Liver (tissue), 8 donors: ENCODE measurements at regions not wholly inside any gene's neighbourhood (a gene's known extent, or its start where the extent isn't known, plus 50 kb on each side); places are given as distances from the start of the nearest gene placed in this dataset.

Experiments used
- DNase-seq: peaks from one replicate; pipeline ENCODE4 v3.0.0-alpha.2; 2017; ENCODE audit warnings: low spot score
- H3K27ac ChIP-seq, 2 donors: one replicate each; pipeline ENCODE4 v1.7.0; 2013; ENCODE audit warnings: inconsistent platforms in 2 of 2, low read length in 2 of 2, control low read depth in 1 of 2, low read depth in 1 of 2, mild to moderate bottlenecking in 1 of 2
- H3K27me3 ChIP-seq, 4 donors: one replicate each; pipeline versions ENCODE4 v1.6.1 to v1.7.0; 2013; ENCODE audit warnings: low read length in 3 of 4, inconsistent platforms in 1 of 4, mild to moderate bottlenecking in 1 of 4, moderate library complexity in 1 of 4; ENCODE audit not compliant: control insufficient read depth in 4 of 4, insufficient read depth in 4 of 4
- H3K36me3 ChIP-seq, 4 donors: one replicate each; pipeline versions ENCODE4 v1.6.1 to v1.7.0; 2013; ENCODE audit warnings: low read length in 3 of 4, mild to moderate bottlenecking in 3 of 4, low read depth in 1 of 4, moderate library complexity in 1 of 4; ENCODE audit not compliant: control insufficient read depth in 4 of 4, insufficient read depth in 3 of 4
- H3K4me1 ChIP-seq, 4 donors: one replicate each; pipeline versions ENCODE4 v1.6.1 to v1.7.0; 2013; ENCODE audit warnings: low read length in 3 of 4, mild to moderate bottlenecking in 3 of 4, moderate library complexity in 1 of 4; ENCODE audit not compliant: control insufficient read depth in 4 of 4, insufficient read depth in 4 of 4
- H3K4me3 ChIP-seq, 3 donors: one replicate each; pipeline versions ENCODE4 v1.6.1 to v1.7.0; 2013; ENCODE audit warnings: low read length in 3 of 3, control low read depth in 1 of 3, low read depth in 1 of 3, mild to moderate bottlenecking in 1 of 3
- H3K9ac ChIP-seq, 2 donors: one replicate each; pipeline ENCODE4 v1.7.0; 2013; ENCODE audit warnings: low read length in 2 of 2, mild to moderate bottlenecking in 2 of 2, moderate library complexity in 2 of 2, control low read depth in 1 of 2, low read depth in 1 of 2
- H3K9me3 ChIP-seq, 4 donors: one replicate each; pipeline versions ENCODE4 v1.6.1 to v1.7.0; 2013; ENCODE audit warnings: low read length in 3 of 4; ENCODE audit not compliant: control insufficient read depth in 4 of 4
- EGR1 ChIP-seq, 2 donors: IDR thresholded peaks; 2 replicates each; pipeline ENCODE4 v1.6.1; 2016 to 2018; ENCODE audit warnings: antibody characterized with exemption in 2 of 2, low read depth in 2 of 2
- FOXA2 ChIP-seq: IDR thresholded peaks from 2 replicates; pipeline ENCODE4 v1.6.1; 2016; ENCODE audit warnings: antibody characterized with exemption
- MAX ChIP-seq: IDR thresholded peaks from 2 replicates; pipeline ENCODE4 v1.6.1; 2016; ENCODE audit warnings: antibody characterized with exemption
- NR2F2 ChIP-seq: IDR thresholded peaks from 2 replicates; pipeline ENCODE4 v1.6.1; 2016; ENCODE audit warnings: antibody characterized with exemption
- RAD21 ChIP-seq, 2 donors: IDR thresholded peaks; 2 replicates each; pipeline ENCODE4 v1.6.1; 2016; ENCODE audit warnings: antibody characterized with exemption in 2 of 2, mild to moderate bottlenecking in 2 of 2
- REST ChIP-seq: IDR thresholded peaks from 2 replicates; pipeline ENCODE4 v1.6.1; 2016; ENCODE audit warnings: antibody characterized with exemption, mild to moderate bottlenecking
- RXRA ChIP-seq, 2 donors: IDR thresholded peaks; 2 replicates each; pipeline ENCODE4 v1.6.1; 2017 to 2018; ENCODE audit warnings: antibody characterized with exemption in 2 of 2, mild to moderate bottlenecking in 1 of 2
- SP1 ChIP-seq: IDR thresholded peaks from 2 replicates; pipeline ENCODE4 v1.6.1; 2018; ENCODE audit warnings: antibody characterized with exemption, mild to moderate bottlenecking
- YY1 ChIP-seq: IDR thresholded peaks from 2 replicates; pipeline ENCODE4 v1.6.1; 2016; ENCODE audit warnings: antibody characterized with exemption, mild to moderate bottlenecking
- WGBS: extraction: QIAGEN DNeasy Blood & Tissue Kit; methylation state at CpG from one replicate; pipeline ENCODE4 v1.1.7; 2013; 5-methylcytosine and 5-hydroxymethylcytosine counted together
- TF ChIP-seq, protein P1 (sequence below): fragments of 150-350 bp; IDR thresholded peaks from 2 replicates; pipeline ENCODE4 v1.5.1; 2017; ENCODE audit warnings: improper control_type of control experiment, low read depth, low read length; ENCODE audit not compliant: missing input control
- TF ChIP-seq, protein P2 (sequence below): IDR thresholded peaks from 2 replicates; pipeline ENCODE4 v1.6.1; 2016; ENCODE audit warnings: antibody characterized with exemption
- donor health status: healthy.
- donor health status: healthy.
- donor health status: healthy.
- donor health status: healthy.
- donor health status: healthy.

DNA sequence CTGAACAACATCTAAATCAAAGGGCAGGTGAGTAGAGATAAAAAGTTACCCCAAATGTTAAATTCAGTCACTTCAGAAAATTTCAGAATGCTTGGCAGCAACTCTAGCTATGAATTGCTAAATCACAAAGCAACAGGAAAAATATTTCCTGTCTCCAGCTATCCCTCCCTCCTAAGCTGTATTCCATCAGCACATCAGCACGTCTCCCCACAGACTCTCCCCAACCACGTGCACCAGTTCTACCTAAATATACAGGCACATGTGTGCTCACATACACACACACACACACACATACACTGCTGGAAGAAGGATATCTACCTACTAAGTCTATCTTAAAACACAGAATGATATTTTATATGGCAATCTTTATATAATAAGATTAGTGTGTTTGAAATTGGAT, 177.1 kb upstream of the ARHGEF26 start:
- Histone ChIP-seq H3K9ac (no peak overlapping the region), H3K27me3 (peaks cover 0 to 7% (median 1%) of the 10 kb centered on the region in 4 donors), H3K36me3 (no peaks in the 10 kb centered on the region), H3K4me1 (no peaks in the 10 kb centered on the region), H3K9me3 (peaks cover 0 to 2% (median 0%) of the 10 kb centered on the region in 4 donors), H3K27ac (no peak overlapping the region), H3K4me3 (no peak overlapping the region)
- no peak for DNase-seq
- TF ChIP-seq, protein P1, sequence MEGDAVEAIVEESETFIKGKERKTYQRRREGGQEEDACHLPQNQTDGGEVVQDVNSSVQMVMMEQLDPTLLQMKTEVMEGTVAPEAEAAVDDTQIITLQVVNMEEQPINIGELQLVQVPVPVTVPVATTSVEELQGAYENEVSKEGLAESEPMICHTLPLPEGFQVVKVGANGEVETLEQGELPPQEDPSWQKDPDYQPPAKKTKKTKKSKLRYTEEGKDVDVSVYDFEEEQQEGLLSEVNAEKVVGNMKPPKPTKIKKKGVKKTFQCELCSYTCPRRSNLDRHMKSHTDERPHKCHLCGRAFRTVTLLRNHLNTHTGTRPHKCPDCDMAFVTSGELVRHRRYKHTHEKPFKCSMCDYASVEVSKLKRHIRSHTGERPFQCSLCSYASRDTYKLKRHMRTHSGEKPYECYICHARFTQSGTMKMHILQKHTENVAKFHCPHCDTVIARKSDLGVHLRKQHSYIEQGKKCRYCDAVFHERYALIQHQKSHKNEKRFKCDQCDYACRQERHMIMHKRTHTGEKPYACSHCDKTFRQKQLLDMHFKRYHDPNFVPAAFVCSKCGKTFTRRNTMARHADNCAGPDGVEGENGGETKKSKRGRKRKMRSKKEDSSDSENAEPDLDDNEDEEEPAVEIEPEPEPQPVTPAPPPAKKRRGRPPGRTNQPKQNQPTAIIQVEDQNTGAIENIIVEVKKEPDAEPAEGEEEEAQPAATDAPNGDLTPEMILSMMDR = no peak
- TF ChIP-seq, protein P2, sequence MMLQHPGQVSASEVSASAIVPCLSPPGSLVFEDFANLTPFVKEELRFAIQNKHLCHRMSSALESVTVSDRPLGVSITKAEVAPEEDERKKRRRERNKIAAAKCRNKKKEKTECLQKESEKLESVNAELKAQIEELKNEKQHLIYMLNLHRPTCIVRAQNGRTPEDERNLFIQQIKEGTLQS = no peak
- TF ChIP-seq RXRA (IDR thresholded peaks at IDR 0.05) = no peak
- no peak for TF ChIP-seq NR2F2
- WGBS = 65% methylated on average over 2 of the region's 2 CpGs

DNA sequence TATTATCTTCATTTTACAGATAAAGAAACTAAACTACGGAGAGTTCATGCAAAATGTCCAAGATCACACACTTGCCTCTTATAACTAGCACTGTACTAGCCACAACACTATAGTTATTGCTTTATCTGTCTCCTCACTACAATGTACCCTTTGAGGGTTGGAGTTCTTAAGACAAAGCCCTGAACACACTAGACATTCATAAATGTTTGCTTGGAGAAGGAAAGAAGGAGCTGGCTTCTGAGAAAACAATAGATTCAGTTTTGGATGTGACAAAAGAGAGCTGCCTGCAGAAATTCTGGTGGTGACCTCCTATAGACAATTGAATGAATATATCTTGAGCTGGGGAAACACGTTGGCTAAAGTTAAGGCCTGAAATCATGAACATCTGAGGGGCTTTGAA, 169.9 kb upstream of the ARHGEF26 start:
- peaks cover 0 to 2% (median 0%) of the 10 kb centered on the region in 4 donors for H3K9me3 ChIP-seq
- DNase-seq = no peak
- 62% methylated on average over 2 of the region's 2 CpGs for WGBS
- H3K27ac ChIP-seq = no peak overlapping the region
- peaks cover 0 to 4% (median 1%) of the 10 kb centered on the region in 4 donors for H3K27me3 ChIP-seq
- no peak overlapping the region for H3K9ac ChIP-seq
- H3K4me3 ChIP-seq = no peak overlapping the region
- no peaks in the 10 kb centered on the region for H3K4me1 ChIP-seq
- no peaks in the 10 kb centered on the region for H3K36me3 ChIP-seq
- TF ChIP-seq SP1 (no peak), RXRA (IDR thresholded peaks at IDR 0.05) (no peak), MAX (no peak)

- no peaks in the 10 kb centered on the region for H3K4me1 ChIP-seq
- DNase-seq = no peak
- TF ChIP-seq, protein P1 = no peak
- H3K9ac ChIP-seq = no peak overlapping the region
- WGBS = 73% methylated on average over 7 of the region's 7 CpGs
- no peak overlapping the region for H3K27ac ChIP-seq
- H3K36me3 ChIP-seq = no peaks in the 10 kb centered on the region
- H3K4me3 ChIP-seq = no peak overlapping the region
- peaks cover 0 to 2% (median 0%) of the 10 kb centered on the region in 4 donors for H3K9me3 ChIP-seq
- H3K27me3 ChIP-seq = peaks cover 0 to 10% (median 1%) of the 10 kb centered on the region in 4 donors
Observed at GRCh38 chr3:153952091-153952490, 169.1 kb upstream of the ARHGEF26 start.

DNA sequence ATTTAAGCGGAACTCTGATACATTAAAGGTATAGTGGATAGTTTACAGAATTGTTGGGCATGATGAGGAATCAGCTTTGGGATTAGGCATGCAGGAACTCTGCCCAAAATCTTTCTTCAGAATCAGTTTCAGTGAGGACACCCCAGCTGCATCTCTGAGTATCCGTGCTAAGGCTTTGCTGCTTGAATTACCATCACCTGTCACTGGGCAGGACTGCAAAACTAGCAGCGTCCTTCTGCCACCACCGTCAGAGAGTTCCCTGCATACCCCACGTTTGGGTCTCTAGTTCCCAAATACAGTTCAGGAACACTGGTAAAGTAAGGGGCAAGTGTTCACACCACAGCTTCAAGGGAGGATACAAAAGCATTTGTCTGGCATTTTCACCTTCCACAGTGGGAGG, 164.6 kb upstream of the ARHGEF26 start:
- Histone ChIP-seq H3K4me3 (no peak overlapping the region), H3K9ac (no peak overlapping the region), H3K36me3 (no peaks in the 10 kb centered on the region), H3K27me3 (peaks cover 0 to 19% (median 1%) of the 10 kb centered on the region in 4 donors), H3K4me1 (no peaks in the 10 kb centered on the region), H3K9me3 (no peaks in the 10 kb centered on the region), H3K27ac (no peak overlapping the region)
- 64% methylated on average over 5 of the region's 5 CpGs for WGBS
- DNase-seq = no peak
- no peak for TF ChIP-seq YY1
- TF ChIP-seq MAX = no peak
- TF ChIP-seq FOXA2 = no peak
- TF ChIP-seq, protein P2 = no peak
- TF ChIP-seq RAD21 (IDR thresholded peaks at IDR 0.05) = no peak
- no peak for TF ChIP-seq SP1
- TF ChIP-seq NR2F2 = no peak
- TF ChIP-seq RXRA (IDR thresholded peaks at IDR 0.05) = no peak
- TF ChIP-seq REST = no peak
- TF ChIP-seq EGR1 (IDR thresholded peaks at IDR 0.05; ENCODE audit: low read depth in 2 of 2) = no peak
